ENCODE measurements at regions not wholly inside any gene's neighbourhood (a gene's known extent, or its start where the extent isn't known, plus 50 kb on each side); places are given as distances from the start of the nearest gene placed in this dataset.

- TF ChIP-seq CTCF (IDR thresholded peaks at IDR 0.05) (no peak), POLR2A (IDR thresholded peaks at IDR 0.05) (no peak)
These were observed 134.6 kb downstream of the TSEN15 start for GRCh38 chr1:184186167-184186566.

Data from right lobe of liver (tissue), 4 donors.